GM13977 (cell line): ENCODE measurements at regions not wholly inside any gene's neighbourhood (a gene's known extent, or its start where the extent isn't known, plus 50 kb on each side); places are given as distances from the start of the nearest gene placed in this dataset.
A peak's percentile ranks its signal among the peaks of the same experiment; 100 is the strongest.

Source experiments
- DNase-seq: peaks from one replicate; pipeline ENCODE4 v3.0.0; 2012; ENCODE audit warnings: low spot score
- in situ Hi-C: fragments of 300-500 bp; cut with MboI; formaldehyde crosslinking; loops from one replicate; pipeline ENCODE4 v1.12.0; 2022; ENCODE audit warnings: low sequenced_read_pairs, low pct_unique_long_range_greater_than_20kb, mixed read lengths, inconsistent platforms; ENCODE audit not compliant: unreplicated experiment
- TF ChIP-seq, protein P1 (sequence below): IDR thresholded peaks from 2 replicates; pipeline ENCODE4 v1.5.1; 2012; ENCODE audit warnings: mild to moderate bottlenecking, control low read depth; ENCODE audit not compliant: insufficient read depth; ENCODE audit errors: extremely low read depth, missing control alignments

DNA sequence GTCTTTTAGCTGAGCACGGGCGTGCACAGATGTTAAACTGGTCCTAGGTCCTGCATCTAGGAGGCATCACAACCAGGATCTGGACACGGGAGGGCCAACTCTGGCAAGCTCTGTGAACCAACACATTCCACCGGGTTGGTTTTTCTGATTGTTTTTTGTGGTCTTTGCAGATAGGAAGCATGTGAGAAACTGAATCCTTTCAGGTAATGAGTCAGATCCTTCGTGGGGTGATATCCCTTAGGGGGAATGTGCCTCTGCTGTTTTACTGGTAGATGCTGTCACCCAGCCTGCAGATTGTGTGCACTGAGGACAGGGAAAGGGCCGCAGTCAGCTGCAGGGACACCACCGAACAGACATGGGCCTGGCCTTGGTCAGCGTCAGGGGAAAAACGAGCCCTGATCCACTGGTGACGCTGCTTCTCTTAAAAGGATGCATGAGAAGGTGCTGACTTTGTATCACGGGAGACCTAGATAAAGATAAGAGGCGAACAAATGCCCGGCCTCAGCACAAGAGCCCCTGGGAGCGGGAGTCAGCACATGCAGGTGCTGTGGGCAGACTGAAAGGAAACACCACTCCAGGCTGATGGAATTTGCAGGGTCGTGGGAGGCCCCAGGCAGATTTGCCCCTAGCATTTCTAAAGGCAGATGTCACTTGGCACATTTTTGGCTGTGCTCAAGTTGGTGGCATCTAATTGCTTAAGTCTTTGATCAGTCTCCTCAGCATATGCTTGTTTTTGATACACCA, 51.1 kb downstream of the DOP1B start:
- TF ChIP-seq, protein P1, sequence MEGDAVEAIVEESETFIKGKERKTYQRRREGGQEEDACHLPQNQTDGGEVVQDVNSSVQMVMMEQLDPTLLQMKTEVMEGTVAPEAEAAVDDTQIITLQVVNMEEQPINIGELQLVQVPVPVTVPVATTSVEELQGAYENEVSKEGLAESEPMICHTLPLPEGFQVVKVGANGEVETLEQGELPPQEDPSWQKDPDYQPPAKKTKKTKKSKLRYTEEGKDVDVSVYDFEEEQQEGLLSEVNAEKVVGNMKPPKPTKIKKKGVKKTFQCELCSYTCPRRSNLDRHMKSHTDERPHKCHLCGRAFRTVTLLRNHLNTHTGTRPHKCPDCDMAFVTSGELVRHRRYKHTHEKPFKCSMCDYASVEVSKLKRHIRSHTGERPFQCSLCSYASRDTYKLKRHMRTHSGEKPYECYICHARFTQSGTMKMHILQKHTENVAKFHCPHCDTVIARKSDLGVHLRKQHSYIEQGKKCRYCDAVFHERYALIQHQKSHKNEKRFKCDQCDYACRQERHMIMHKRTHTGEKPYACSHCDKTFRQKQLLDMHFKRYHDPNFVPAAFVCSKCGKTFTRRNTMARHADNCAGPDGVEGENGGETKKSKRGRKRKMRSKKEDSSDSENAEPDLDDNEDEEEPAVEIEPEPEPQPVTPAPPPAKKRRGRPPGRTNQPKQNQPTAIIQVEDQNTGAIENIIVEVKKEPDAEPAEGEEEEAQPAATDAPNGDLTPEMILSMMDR: no peak
- in situ Hi-C loops: no loop called here
- no peak for DNase-seq

DNA sequence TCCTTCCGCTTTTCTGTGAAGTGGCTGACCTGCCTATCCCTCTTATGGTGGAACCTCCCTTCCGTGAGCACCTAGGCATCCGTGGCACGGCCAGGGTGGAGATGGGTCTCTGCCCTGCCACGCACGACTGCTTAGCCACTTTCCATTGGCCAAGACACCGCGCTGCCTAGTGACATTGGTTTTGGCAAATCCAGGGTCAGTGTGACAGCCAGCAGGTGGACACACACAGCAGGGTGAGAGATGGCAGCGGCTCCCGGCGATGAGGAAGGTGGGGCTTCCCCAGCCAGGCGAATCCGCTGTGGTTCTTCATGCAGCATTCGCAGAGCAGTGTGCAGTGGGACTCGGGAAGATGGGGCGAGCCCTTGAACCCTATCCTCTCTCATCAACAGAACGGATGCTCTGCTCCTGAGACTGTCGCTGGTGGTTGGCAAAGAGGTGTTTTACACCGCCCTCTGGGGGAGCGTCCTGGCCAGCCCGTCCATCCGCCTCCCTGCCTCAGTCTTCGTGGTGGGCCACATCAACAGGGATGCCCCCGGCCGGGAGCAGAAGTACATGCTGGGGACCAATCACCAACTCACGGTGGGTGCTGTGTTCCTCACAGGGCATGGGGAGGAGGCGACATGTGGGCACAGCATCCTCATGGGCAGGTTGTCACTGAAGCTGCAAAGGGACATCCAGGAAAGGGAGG, 51.8 kb downstream of the DOP1B start:
- in situ Hi-C loops: no loop called here
- TF ChIP-seq, protein P1: no peak
- no peak for DNase-seq

DNA sequence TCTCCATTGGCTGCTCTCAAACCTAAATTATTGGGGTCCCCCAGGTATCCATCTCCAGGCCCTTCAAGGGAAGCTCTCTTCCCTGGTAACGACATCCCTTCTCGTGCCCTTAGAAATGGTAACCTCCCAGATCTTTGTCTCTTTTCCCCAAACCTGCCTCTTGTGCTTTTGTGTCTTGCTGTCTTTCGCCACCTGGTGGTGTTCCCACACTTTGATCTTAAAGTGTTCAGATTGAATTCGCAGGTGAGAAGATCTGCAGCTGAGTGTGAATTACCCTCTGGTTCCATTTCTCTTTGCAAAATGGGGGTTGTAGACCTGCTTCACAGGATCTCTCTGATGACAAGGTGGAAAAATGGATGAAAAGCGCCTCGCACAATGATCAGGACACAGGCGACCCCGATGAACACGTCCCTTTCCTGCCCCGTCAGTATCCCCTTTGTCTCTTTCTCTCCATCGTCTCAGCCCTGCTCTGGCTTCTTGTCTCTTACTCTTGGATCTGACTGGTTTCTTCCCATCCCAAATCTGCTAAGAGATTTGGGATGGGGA, 53.1 kb downstream of the DOP1B start:
- DNase-seq: peak; percentile 54
- TF ChIP-seq, protein P1: peak; percentile 64
- in situ Hi-C loops: no loop called here

DNA sequence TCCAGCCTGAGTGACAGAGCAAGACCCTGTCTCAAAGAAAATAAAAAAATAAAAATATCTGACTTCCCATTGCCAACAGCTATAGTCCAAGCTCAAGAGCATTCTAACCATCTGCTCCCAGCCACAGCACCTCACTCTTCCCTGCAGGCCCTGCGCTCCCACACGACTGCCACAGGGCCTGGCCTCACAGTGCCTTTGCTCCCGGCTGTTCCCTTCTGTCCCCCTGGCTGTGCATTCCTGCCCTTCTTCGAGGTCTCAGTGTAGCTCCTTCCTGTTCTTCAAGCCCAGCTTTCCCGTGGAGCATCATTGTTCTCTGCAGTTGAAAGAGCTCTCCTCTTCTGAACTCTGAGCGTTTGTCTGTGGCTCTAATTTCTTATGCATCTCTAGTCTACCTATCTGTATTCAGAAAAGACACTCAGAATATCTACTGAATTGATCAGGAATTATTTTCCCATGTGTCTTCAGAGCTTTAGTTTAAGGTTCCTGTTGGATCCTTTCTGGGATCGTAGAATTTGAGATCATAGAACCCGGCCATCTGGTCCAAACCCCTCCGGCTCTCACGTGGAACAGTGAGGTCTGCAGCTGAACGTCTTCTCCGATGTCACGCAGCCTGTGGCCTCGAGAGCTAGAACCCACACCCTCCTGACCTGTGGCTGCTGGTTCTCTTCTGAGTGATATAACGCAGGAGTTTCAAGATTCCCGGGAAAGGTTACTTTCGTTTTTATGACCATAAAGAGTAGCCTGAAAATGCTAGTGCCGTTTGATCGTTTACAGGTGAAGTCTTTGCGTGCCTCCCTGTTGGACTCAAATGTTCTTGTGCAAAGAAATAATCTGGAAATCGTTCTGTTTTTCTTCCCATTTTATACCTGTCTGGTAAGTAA, 54.4 kb downstream of the DOP1B start:
- DNase-seq: no peak
- TF ChIP-seq, protein P1: no peak
- in situ Hi-C loops: no loop called here

DNA sequence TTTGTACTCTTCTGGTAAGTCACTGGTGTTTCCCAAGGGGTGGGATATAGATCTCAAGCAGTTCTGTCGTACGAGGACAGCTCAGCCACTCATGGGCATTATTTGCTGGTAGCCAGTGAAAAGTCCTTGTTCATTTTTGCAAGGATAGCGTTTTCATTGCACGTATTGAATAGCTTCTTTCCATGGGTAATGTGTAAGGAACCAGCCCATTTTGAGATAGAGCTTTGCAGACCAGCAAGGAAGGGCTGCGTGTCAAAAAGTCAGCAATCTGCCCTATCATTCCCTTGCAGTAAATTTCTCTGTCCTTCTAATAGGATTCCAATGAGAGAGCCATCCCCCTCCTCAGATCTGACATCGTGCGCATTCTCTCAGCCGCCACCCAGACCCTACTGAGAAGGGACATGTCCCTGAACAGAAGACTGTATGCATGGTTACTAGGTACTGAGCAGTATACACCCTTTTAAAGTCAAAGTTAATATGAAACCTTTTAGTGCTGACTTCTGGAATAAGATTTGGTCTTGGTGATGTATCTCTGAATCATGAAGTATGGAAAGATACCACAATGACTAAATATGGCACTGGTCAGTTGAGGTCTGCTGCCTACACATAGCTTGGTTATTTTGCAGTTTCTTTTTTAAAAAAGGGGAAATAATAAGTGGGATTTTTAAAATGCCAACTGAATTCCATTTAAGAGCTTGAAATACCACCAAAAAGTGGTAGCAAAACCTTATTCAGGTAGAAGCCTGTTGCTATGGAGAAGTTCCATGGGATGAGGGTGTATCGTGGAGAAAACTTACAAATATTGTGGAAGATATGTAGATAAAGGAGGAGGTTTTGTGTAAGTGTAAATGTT, 55.3 kb downstream of the DOP1B start:
- TF ChIP-seq, protein P1: no peak
- no peak for DNase-seq
- in situ Hi-C loops: no loop called here

DNA sequence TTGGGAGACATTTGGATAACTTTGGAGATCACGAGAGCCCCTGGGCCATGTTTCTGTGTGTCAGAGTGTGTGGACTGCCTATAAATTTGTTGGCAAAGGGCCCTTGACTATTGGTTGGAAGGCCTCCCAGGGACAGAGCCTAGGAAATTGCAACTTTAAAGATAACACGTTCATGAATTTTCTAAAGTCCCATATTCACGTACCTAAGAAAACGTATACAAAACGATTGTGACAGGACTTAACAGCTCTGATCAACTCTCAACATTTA, 55.8 kb downstream of the DOP1B start:
- TF ChIP-seq, protein P1: no peak
- in situ Hi-C loops: no loop called here
- no peak for DNase-seq
